GM12874 (cell line): ENCODE measurements at regions not wholly inside any gene's neighbourhood (a gene's known extent, or its start where the extent isn't known, plus 50 kb on each side); places are given as distances from the start of the nearest gene placed in this dataset.

Experiments used
- CTCF ChIP-seq: IDR thresholded peaks from 2 replicates; pipeline ENCODE4 v1.5.1; 2011; ENCODE audit warnings: low read depth, mild to moderate bottlenecking, control low read depth, low read length, moderate library complexity; ENCODE audit not compliant: insufficient read depth

DNA sequence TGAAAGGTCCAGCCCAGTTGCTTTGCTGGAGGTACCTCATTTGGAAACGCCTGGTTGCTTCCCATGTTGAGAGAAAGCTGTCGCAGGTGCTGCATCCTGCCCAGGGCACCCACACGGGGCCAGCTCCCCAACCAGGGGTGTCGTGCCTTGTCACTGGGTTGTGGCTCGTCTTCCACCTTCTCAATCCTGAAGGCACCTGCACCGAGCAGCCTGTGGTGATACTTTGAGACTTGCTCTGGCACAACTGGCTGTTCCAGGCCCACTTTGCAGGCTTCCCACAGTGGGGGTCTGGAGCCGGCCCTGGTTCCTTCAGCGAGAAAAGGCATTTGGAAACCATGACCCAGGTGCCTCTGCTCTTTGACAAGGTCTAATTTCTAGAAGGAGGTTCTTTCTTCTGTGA lies 197.3 kb upstream of the PPP2R2D start:
- TF ChIP-seq CTCF, result no peak

DNA sequence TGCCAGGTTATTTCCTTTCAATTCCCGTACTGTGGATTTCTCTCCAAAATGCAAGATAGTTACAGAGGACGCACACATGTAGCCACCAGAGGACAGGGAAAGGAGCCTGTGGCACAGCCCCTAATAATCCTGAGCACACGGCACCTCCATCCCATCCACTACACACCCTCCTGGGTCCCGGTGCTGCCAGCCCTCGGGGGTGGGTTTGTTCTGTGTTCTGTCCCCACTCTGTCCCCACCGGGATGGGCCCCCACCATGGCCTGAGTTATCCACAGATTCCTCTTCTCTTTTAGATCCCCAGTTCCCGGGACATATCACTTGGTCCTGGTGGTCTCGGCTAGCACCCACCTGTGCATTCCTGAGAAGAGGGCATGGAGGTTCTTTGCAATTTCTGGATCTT lies 196.9 kb upstream of the PPP2R2D start:
- no peak for TF ChIP-seq CTCF

DNA sequence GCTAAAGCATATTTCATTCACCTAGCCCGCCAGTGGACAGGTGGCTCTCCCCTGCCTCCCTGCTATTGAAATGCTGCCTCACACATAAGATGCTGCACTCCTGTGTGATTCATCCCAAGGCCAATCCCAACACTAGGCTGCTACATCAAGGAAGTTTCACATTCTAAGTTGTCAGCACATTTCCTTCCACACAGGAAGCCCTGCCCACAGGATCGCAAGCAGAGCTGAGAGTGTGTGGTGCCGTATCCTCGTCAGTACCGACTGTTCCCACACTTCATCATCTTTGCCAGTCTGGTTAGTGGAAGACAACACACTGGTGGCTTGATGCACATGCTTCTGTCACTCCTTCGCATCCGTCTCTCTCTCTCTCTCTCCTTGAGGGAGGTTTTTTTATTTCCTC lies 194.3 kb upstream of the PPP2R2D start:
- TF ChIP-seq CTCF, result no peak

DNA sequence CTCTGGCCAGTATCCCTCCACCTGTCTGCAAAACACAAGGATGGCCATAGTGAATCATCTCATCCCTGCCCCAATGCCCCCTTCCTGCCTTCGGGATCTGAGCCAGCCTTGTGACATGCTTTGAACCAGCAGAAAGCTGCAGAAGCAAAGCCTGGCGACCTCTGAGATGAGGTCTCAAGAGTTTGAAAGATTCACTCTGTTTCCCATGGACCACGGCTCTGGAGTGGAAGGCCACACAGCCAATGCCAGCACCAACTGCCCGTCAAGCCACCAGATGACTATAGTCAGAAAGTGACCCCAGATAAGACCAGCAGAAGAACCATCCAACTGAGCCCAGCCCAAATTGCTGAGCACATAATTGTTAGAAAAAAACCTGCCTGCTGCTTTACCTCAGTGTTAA lies 193.9 kb upstream of the PPP2R2D start:
- TF ChIP-seq CTCF, result no peak

- TF ChIP-seq CTCF, result no peak
Observed at GRCh38 chr10:131708225-131708880, 192.5 kb upstream of the PPP2R2D start.

DNA sequence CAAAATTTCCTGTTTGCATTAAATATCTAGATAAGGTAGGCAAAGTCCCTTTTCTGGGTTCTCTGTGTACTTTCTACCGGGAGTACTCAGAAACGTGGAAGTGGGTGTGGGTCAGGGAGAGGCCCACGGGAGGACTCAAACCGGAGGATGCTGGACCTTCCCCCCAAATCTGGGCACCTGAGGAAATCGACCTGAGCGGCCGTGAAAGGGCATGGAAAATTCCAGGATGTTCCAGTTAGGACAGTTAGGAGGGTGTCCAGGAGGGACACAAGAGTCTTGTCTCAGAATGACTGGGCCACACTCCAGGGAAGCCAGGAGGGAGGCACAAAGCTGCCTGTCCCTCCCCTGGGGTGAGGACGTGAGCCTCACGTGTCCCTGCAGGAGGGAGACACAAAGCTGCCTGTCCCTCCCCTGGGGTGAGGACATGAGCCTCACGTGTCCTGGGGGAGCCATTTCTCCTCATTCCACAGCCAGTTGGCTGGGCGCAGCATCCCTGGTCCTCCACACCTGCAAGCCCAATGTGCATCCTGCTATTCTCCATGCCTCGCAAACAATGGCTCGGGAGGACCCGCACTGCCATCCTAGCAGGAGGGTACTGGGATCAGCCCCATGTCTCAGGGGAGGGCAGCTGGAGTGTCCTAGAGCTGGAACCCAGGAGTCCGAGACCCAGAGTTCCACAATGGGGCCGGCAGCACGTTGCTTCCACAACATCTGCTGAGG lies 190.5 kb upstream of the PPP2R2D start:
- TF ChIP-seq CTCF, result no peak

GRCh38 chr10:131722121-131722520 lies 178.7 kb upstream of the PPP2R2D start:
- no peak for TF ChIP-seq CTCF
